Neural cell (in vitro differentiated cells): ENCODE measurements at regions not wholly inside any gene's neighbourhood (a gene's known extent, or its start where the extent isn't known, plus 50 kb on each side); places are given as distances from the start of the nearest gene placed in this dataset.

Experiments
- SMC3 ChIP-seq: fragments of 450-650 bp; conservative IDR thresholded peaks from 2 replicates; pipeline ENCODE4 v1.6.1; 2014; ENCODE audit warnings: antibody characterized with exemption, mild to moderate bottlenecking, moderate library complexity; ENCODE audit not compliant: poor library complexity
- TF ChIP-seq, protein P1 (sequence below): IDR thresholded peaks from 2 replicates; pipeline ENCODE4 v1.6.1; 2012; ENCODE audit warnings: borderline replicate concordance
- TF ChIP-seq, protein P2 (sequence below): fragments of 450-650 bp; IDR thresholded peaks from 2 replicates; pipeline ENCODE4 v1.5.1; 2014; ENCODE audit warnings: antibody characterized with exemption, mild to moderate bottlenecking, moderate library complexity; ENCODE audit not compliant: poor library complexity, severe bottlenecking

DNA sequence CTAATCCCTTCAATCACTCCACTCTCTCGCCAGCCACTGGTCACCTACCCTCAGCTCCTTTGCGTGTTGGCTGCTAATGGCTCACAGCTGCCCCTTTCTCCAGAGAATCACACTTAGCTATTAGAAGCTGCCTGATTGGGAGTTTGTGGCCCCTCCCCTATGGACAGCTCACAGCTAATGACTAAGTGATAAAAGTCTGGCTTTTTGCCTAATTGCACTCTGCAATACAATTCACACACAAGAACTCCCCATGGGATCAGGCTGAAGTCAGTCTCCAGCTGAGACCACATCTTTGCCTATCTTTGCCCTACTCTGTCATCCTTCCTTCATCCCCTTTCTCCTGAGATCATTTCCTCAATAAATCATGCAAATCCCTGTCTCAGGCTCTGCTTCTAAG lies 701.9 kb upstream of the RAB6C start:
- TF ChIP-seq, protein P1, sequence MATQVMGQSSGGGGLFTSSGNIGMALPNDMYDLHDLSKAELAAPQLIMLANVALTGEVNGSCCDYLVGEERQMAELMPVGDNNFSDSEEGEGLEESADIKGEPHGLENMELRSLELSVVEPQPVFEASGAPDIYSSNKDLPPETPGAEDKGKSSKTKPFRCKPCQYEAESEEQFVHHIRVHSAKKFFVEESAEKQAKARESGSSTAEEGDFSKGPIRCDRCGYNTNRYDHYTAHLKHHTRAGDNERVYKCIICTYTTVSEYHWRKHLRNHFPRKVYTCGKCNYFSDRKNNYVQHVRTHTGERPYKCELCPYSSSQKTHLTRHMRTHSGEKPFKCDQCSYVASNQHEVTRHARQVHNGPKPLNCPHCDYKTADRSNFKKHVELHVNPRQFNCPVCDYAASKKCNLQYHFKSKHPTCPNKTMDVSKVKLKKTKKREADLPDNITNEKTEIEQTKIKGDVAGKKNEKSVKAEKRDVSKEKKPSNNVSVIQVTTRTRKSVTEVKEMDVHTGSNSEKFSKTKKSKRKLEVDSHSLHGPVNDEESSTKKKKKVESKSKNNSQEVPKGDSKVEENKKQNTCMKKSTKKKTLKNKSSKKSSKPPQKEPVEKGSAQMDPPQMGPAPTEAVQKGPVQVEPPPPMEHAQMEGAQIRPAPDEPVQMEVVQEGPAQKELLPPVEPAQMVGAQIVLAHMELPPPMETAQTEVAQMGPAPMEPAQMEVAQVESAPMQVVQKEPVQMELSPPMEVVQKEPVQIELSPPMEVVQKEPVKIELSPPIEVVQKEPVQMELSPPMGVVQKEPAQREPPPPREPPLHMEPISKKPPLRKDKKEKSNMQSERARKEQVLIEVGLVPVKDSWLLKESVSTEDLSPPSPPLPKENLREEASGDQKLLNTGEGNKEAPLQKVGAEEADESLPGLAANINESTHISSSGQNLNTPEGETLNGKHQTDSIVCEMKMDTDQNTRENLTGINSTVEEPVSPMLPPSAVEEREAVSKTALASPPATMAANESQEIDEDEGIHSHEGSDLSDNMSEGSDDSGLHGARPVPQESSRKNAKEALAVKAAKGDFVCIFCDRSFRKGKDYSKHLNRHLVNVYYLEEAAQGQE, result no peak
- TF ChIP-seq, protein P2, sequence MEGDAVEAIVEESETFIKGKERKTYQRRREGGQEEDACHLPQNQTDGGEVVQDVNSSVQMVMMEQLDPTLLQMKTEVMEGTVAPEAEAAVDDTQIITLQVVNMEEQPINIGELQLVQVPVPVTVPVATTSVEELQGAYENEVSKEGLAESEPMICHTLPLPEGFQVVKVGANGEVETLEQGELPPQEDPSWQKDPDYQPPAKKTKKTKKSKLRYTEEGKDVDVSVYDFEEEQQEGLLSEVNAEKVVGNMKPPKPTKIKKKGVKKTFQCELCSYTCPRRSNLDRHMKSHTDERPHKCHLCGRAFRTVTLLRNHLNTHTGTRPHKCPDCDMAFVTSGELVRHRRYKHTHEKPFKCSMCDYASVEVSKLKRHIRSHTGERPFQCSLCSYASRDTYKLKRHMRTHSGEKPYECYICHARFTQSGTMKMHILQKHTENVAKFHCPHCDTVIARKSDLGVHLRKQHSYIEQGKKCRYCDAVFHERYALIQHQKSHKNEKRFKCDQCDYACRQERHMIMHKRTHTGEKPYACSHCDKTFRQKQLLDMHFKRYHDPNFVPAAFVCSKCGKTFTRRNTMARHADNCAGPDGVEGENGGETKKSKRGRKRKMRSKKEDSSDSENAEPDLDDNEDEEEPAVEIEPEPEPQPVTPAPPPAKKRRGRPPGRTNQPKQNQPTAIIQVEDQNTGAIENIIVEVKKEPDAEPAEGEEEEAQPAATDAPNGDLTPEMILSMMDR, result no peak
- no peak for TF ChIP-seq SMC3
